Caco-2 (cell line): ENCODE measurements at regions not wholly inside any gene's neighbourhood (a gene's known extent, or its start where the extent isn't known, plus 50 kb on each side); places are given as distances from the start of the nearest gene placed in this dataset.

Experiments
- BruUV-seq: library from RNA; stranded (reverse); fragments of 400-500 nt; replicated peaks from 2 replicates; lab custom pipeline; 2021; lab: Mats Ljungman, UMichigan
- CTCF ChIA-PET: fragments of 300-600 bp; sonication (Branson Sonifier 250); formaldehyde crosslinking; loops from one replicate; lab custom pipeline; 2022; ENCODE audit warnings: antibody characterized with exemption; lab: Charles Lee
- POLR2A ChIA-PET: fragments of 300-600 bp; sonication (Branson Sonifier 250); formaldehyde crosslinking; loops from one replicate; lab custom pipeline; 2022; ENCODE audit warnings: antibody characterized with exemption; lab: Charles Lee
- DNase-seq, 2 experiments: peaks; one replicate each; pipeline versions ENCODE4 v3.0.0 to v3.0.0-alpha.2; 2020 to 2022
- H3K27me3 ChIP-seq: replicated peaks from 2 replicates; pipeline ENCODE4 v1.6.0; 2011; ENCODE audit warnings: low read length; ENCODE audit not compliant: control insufficient read depth, insufficient read depth
- H3K36me3 ChIP-seq: 2 replicates; pipeline ENCODE4 v1.5.1; 2011; ENCODE audit warnings: low read length; ENCODE audit not compliant: control insufficient read depth, insufficient read depth
- H3K4me1 ChIP-seq: fragments of 250-450 bp; sonication (Bioruptor Pico); 2 replicates; pipeline ENCODE4 v1.5.1; 2020; ENCODE audit warnings: mild to moderate bottlenecking
- H3K4me3 ChIP-seq: 2 replicates; pipeline ENCODE4 v1.5.1; 2011; ENCODE audit warnings: low read depth, mild to moderate bottlenecking, control low read depth, low read length
- H3K9me3 ChIP-seq: fragments of 250-450 bp; sonication (Bioruptor Pico); 2 replicates; pipeline ENCODE4 v1.5.1; 2020; ENCODE audit warnings: mild to moderate bottlenecking, moderate library complexity
- H3K27ac Mint-ChIP-seq: one replicate; pipeline ENCODE4 v1.8.0; 2022; ENCODE audit warnings: mixed read lengths; ENCODE audit not compliant: unreplicated experiment
- H3K27me3 Mint-ChIP-seq: one replicate; pipeline ENCODE4 v1.8.0; 2022; ENCODE audit warnings: mixed read lengths; ENCODE audit not compliant: insufficient read depth, unreplicated experiment
- H3K36me3 Mint-ChIP-seq: one replicate; pipeline ENCODE4 v1.8.0; 2022; ENCODE audit warnings: mild to moderate bottlenecking, mixed read lengths; ENCODE audit not compliant: insufficient read depth, unreplicated experiment
- H3K4me1 Mint-ChIP-seq: one replicate; pipeline ENCODE4 v1.8.0; 2022; ENCODE audit warnings: low read depth, mixed read lengths; ENCODE audit not compliant: unreplicated experiment
- H3K4me3 Mint-ChIP-seq: one replicate; pipeline ENCODE4 v1.8.0; 2022; ENCODE audit warnings: mild to moderate bottlenecking, moderate library complexity, mixed read lengths; ENCODE audit not compliant: unreplicated experiment
- H3K9me3 Mint-ChIP-seq: one replicate; pipeline ENCODE4 v1.8.0; 2022; ENCODE audit warnings: mixed read lengths; ENCODE audit not compliant: unreplicated experiment
- CTCF ChIP-seq, 2 experiments: fragments of 200-600 bp in 1 of 2; IDR thresholded peaks; 1 replicate in 1 of 2; 2 replicates in 1 of 2; pipeline versions ENCODE4 v1.5.1 to v1.8.0; 2011 to 2022; ENCODE audit warnings: antibody characterized with exemption in 1 of 2, control low read depth in 1 of 2, inconsistent platforms in 1 of 2, low read depth in 1 of 2, low read length in 1 of 2, mild to moderate bottlenecking in 1 of 2, moderate library complexity in 1 of 2; ENCODE audit not compliant: insufficient read depth in 1 of 2, severe bottlenecking in 1 of 2, unreplicated experiment in 1 of 2
- intact Hi-C: fragments of 100-400 bp; cut with micrococcal nuclease; formaldehyde crosslinking; loops from one replicate; pipeline ENCODE4 v1.10.0; 2022; ENCODE audit not compliant: unreplicated experiment

GRCh38 chr1:82177192-82177591 lies 376.5 kb downstream of the ADGRL2 start:
- Histone ChIP-seq H3K36me3 (no peaks in the 10 kb centered on the region), H3K4me3 (no peak overlapping the region), H3K4me1 (no peaks in the 10 kb centered on the region), H3K9me3 (no peaks in the 10 kb centered on the region), H3K27me3 (no peaks in the 10 kb centered on the region)
- TF ChIP-seq CTCF (IDR thresholded peaks at IDR 0.05; ENCODE audit: insufficient read depth in 1 of 2, low read depth in 1 of 2, low read length in 1 of 2, severe bottlenecking in 1 of 2, unreplicated experiment in 1 of 2): no peak
- Mint-ChIP-seq H3K4me1 (no peaks in the 10 kb centered on the region), H3K36me3 (no peaks in the 10 kb centered on the region), H3K27ac (no peak overlapping the region), H3K9me3 (no peaks in the 10 kb centered on the region), H3K27me3 (peaks cover 6% of the 10 kb centered on the region), H3K4me3 (no peak overlapping the region)
- ChIA-PET CTCF (no interaction called here), POLR2A (no interaction called here)
- DNase-seq: no peak
- no TSS peak for BruUV-seq
- intact Hi-C loops: no loop called here

GRCh38 chr1:82171955-82172354 lies 371.2 kb downstream of the ADGRL2 start:
- Mint-ChIP-seq H3K27ac (no peak overlapping the region), H3K36me3 (no peaks in the 10 kb centered on the region), H3K4me1 (no peaks in the 10 kb centered on the region), H3K9me3 (no peaks in the 10 kb centered on the region), H3K27me3 (peaks cover 6% of the 10 kb centered on the region), H3K4me3 (no peak overlapping the region)
- DNase-seq: no peak
- no TSS peak for BruUV-seq
- no peaks in the 10 kb centered on the region for H3K27me3 ChIP-seq
- H3K9me3 ChIP-seq: no peaks in the 10 kb centered on the region
- ChIA-PET POLR2A (no interaction called here), CTCF (no interaction called here)
- H3K4me1 ChIP-seq: no peaks in the 10 kb centered on the region
- H3K36me3 ChIP-seq: no peaks in the 10 kb centered on the region
- no peak overlapping the region for H3K4me3 ChIP-seq
- TF ChIP-seq CTCF (IDR thresholded peaks at IDR 0.05; ENCODE audit: insufficient read depth in 1 of 2, low read depth in 1 of 2, low read length in 1 of 2, severe bottlenecking in 1 of 2, unreplicated experiment in 1 of 2): no peak
- intact Hi-C loops: no loop called here

GRCh38 chr1:82168482-82168881 lies 367.7 kb downstream of the ADGRL2 start:
- Mint-ChIP-seq H3K36me3 (no peaks in the 10 kb centered on the region), H3K27ac (no peak overlapping the region), H3K27me3 (peaks cover 4% of the 10 kb centered on the region), H3K9me3 (no peaks in the 10 kb centered on the region), H3K4me3 (no peak overlapping the region), H3K4me1 (no peaks in the 10 kb centered on the region)
- TF ChIP-seq CTCF (IDR thresholded peaks at IDR 0.05; ENCODE audit: insufficient read depth in 1 of 2, low read depth in 1 of 2, low read length in 1 of 2, severe bottlenecking in 1 of 2, unreplicated experiment in 1 of 2): no peak
- ChIA-PET CTCF (no interaction called here), POLR2A (no interaction called here)
- BruUV-seq: no TSS peak
- no peaks in the 10 kb centered on the region for H3K36me3 ChIP-seq
- H3K9me3 ChIP-seq: no peaks in the 10 kb centered on the region
- no peak for DNase-seq
- H3K27me3 ChIP-seq: no peaks in the 10 kb centered on the region
- H3K4me3 ChIP-seq: no peak overlapping the region
- no peaks in the 10 kb centered on the region for H3K4me1 ChIP-seq
- intact Hi-C loops: no loop called here
